GM20000 (cell line): ENCODE measurements at regions not wholly inside any gene's neighbourhood (a gene's known extent, or its start where the extent isn't known, plus 50 kb on each side); places are given as distances from the start of the nearest gene placed in this dataset.

Experiments used
- DNase-seq: peaks from one replicate; pipeline ENCODE4 v3.0.0; 2012; ENCODE audit warnings: low spot score
- TF ChIP-seq, protein P1 (sequence below): IDR thresholded peaks from 2 replicates; pipeline ENCODE4 v1.5.1; 2012; ENCODE audit warnings: mild to moderate bottlenecking, control low read depth; ENCODE audit errors: extremely low read depth, missing control alignments

DNA sequence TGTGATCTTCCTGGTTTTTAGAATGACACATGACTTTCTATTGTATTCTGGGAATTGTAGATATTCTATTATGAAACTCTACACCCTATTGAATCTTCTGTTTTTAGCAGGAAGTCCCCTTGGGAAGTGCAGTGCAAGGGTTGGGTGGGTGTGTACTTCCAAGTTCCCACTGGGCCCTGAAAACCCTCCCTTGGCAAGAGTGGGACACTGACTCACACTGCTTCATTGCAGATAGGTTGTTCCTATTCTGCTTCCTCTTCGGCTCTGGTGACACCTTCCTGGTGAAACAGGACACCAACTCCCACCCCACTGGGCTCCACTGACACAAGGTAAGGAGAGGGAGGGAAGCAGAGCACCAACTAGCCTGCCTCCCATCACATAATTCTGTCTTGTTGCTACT is 121.8 kb downstream of the KCTD12 start:
- DNase-seq, result no peak
- TF ChIP-seq, protein P1, sequence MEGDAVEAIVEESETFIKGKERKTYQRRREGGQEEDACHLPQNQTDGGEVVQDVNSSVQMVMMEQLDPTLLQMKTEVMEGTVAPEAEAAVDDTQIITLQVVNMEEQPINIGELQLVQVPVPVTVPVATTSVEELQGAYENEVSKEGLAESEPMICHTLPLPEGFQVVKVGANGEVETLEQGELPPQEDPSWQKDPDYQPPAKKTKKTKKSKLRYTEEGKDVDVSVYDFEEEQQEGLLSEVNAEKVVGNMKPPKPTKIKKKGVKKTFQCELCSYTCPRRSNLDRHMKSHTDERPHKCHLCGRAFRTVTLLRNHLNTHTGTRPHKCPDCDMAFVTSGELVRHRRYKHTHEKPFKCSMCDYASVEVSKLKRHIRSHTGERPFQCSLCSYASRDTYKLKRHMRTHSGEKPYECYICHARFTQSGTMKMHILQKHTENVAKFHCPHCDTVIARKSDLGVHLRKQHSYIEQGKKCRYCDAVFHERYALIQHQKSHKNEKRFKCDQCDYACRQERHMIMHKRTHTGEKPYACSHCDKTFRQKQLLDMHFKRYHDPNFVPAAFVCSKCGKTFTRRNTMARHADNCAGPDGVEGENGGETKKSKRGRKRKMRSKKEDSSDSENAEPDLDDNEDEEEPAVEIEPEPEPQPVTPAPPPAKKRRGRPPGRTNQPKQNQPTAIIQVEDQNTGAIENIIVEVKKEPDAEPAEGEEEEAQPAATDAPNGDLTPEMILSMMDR, result no peak

GRCh38 chr13:76762721-76763120 is 123.5 kb downstream of the KCTD12 start:
- TF ChIP-seq, protein P1, result no peak
- no peak for DNase-seq

- TF ChIP-seq, protein P1, result no peak
- DNase-seq, result no peak
Observed at GRCh38 chr13:76759877-76760276, 126.3 kb downstream of the KCTD12 start.

GRCh38 chr13:76758738-76759137 is 127.5 kb downstream of the KCTD12 start:
- DNase-seq, result no peak
- TF ChIP-seq, protein P1, result no peak

- TF ChIP-seq, protein P1, result no peak
- DNase-seq, result no peak
Observed at GRCh38 chr13:76758257-76758656, 127.9 kb downstream of the KCTD12 start.

DNA sequence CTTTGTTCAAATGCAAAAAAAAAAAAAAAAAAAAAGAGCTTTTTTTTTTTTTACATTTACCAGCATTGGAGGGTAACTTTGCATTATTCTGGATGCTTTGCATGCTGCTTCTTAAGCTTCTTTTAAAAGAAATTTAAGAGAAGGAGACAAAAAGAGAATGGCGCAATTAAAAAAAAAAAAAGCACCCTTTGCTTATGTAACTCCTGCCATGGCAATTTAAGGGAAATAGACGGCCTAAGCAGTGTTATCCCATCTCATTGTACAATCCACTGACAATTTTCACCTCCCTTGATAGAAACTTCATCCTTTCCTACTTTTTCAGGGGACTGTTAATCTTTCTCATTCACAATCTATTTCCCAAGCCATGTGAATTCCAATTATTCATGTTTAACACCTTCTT is 129.8 kb downstream of the KCTD12 start:
- DNase-seq, result no peak
- TF ChIP-seq, protein P1, result no peak

DNA sequence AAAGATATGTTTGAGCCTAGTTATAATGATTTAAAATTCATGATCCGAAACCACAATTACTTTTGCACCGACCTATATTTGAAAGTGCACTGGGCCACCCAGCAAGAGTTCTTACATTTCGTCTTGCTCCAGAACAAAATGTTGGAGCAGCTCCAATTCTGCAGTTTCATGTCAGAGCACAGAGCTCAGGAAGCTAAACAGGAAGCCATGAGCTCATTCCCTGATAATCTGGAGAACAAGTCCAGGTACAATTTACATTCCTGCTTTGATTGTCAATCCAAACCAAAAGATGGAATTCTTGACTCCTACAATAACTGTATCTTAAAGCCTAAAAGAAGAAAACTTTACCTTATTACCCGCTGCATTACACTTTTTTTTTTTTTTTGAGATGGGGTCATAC is 131.8 kb downstream of the KCTD12 start:
- DNase-seq, result no peak
- TF ChIP-seq, protein P1, result no peak

DNA sequence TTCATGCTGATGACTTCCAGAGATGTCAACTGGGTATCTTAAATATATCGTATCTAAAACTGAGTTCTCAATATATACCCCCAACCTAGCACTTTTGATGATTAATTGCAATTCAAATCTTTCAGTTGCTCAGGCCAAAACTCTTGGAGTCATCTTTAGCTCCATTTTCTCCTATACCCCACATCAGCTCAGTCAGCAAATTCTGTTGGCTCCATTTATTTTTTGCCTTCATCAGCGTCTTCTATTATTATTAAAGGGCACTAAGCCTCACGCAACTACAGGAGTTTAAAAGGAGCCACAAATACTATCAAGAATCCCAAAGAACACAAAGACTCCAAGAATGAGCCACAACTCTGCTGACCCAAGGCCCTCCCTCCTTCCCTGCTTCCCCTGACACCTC is 134.9 kb downstream of the KCTD12 start:
- TF ChIP-seq, protein P1, result no peak
- DNase-seq, result no peak
